Prostate gland (tissue), 2 donors: ENCODE measurements at regions not wholly inside any gene's neighbourhood (a gene's known extent, or its start where the extent isn't known, plus 50 kb on each side); places are given as distances from the start of the nearest gene placed in this dataset.

Experiments used
- CTCF ChIP-seq, 4 experiments: fragments of 200-600 bp in 2 of 4; fragments of 450-650 bp in 2 of 4; sonication (generic) in 2 of 4; IDR thresholded peaks; 1 replicate in 3 of 4; 2 replicates in 1 of 4; pipeline ENCODE4 v1.5.1; 2016 to 2019; ENCODE audit warnings: antibody characterized with exemption in 4 of 4, mild to moderate bottlenecking in 2 of 4, moderate library complexity in 2 of 4
- POLR2AphosphoS5 ChIP-seq: sonication (generic); formaldehyde crosslinking; IDR thresholded peaks from one replicate; pipeline ENCODE4 v1.6.1; 2017; ENCODE audit warnings: antibody characterized with exemption

GRCh38 chr5:61728287-61728686, 396.2 kb downstream of the ZSWIM6 start:
- TF ChIP-seq CTCF (IDR thresholded peaks at IDR 0.05) (no peak), POLR2AphosphoS5 (no peak)
